Mesothelial cell of epicardium (in vitro differentiated cells): ENCODE measurements at regions not wholly inside any gene's neighbourhood (a gene's known extent, or its start where the extent isn't known, plus 50 kb on each side); places are given as distances from the start of the nearest gene placed in this dataset.

Experiments used
- DNase-seq, 2 experiments: peaks; one replicate each; pipeline ENCODE4 v3.0.0; 2021; ENCODE audit warnings: low spot score in 2 of 2; ENCODE audit not compliant: unreplicated experiment in 2 of 2
- H3K27ac Mint-ChIP-seq: 2 replicates; pipeline ENCODE4 v1.8.0; 2021; ENCODE audit warnings: mixed read lengths
- H3K27me3 Mint-ChIP-seq: 2 replicates; pipeline ENCODE4 v1.8.0; 2021; ENCODE audit warnings: low read depth, mixed read lengths
- H3K36me3 Mint-ChIP-seq: 2 replicates; pipeline ENCODE4 v1.8.0; 2021; ENCODE audit warnings: mixed read lengths
- H3K4me1 Mint-ChIP-seq: 2 replicates; pipeline ENCODE4 v1.8.0; 2021; ENCODE audit warnings: mixed read lengths
- H3K4me3 Mint-ChIP-seq: 2 replicates; pipeline ENCODE4 v1.8.0; 2021; ENCODE audit warnings: mild to moderate bottlenecking, moderate library complexity, mixed read lengths
- H3K9me3 Mint-ChIP-seq: 2 replicates; pipeline ENCODE4 v1.8.0; 2021; ENCODE audit warnings: mixed read lengths
- CTCF ChIP-seq: fragments of 200-600 bp; sonication (generic); IDR thresholded peaks from one replicate; pipeline ENCODE4 v1.5.0; 2021; ENCODE audit warnings: antibody characterized with exemption; ENCODE audit not compliant: unreplicated experiment

- no peaks in the 10 kb centered on the region for H3K36me3 Mint-ChIP-seq
- no peaks in the 10 kb centered on the region for H3K9me3 Mint-ChIP-seq
- no peak for TF ChIP-seq CTCF
- H3K27ac Mint-ChIP-seq = no peak overlapping the region
- H3K4me1 Mint-ChIP-seq = peaks cover 14% of the 10 kb centered on the region
- H3K27me3 Mint-ChIP-seq = no peaks in the 10 kb centered on the region
- H3K4me3 Mint-ChIP-seq = no peak overlapping the region
- no peak for DNase-seq
These were observed 161.3 kb upstream of the KIT start for GRCh38 chr4:54496412-54496811.

- Mint-ChIP-seq H3K9me3 (no peaks in the 10 kb centered on the region), H3K4me1 (peaks cover 14% of the 10 kb centered on the region), H3K4me3 (no peak overlapping the region), H3K27me3 (no peaks in the 10 kb centered on the region), H3K27ac (no peak overlapping the region), H3K36me3 (no peaks in the 10 kb centered on the region)
- no peak for TF ChIP-seq CTCF
- DNase-seq = no peak
These were observed 159.8 kb upstream of the KIT start for GRCh38 chr4:54497947-54498346.

- TF ChIP-seq CTCF = no peak
- no peak overlapping the region for H3K27ac Mint-ChIP-seq
- no peaks in the 10 kb centered on the region for H3K9me3 Mint-ChIP-seq
- no peak for DNase-seq
- H3K4me3 Mint-ChIP-seq = no peak overlapping the region
- H3K27me3 Mint-ChIP-seq = no peaks in the 10 kb centered on the region
- no peaks in the 10 kb centered on the region for H3K36me3 Mint-ChIP-seq
- peaks cover 14% of the 10 kb centered on the region for H3K4me1 Mint-ChIP-seq
These were observed 159.1 kb upstream of the KIT start for GRCh38 chr4:54498661-54499111.

- no peak for TF ChIP-seq CTCF
- no peak for DNase-seq
- Mint-ChIP-seq H3K9me3 (no peaks in the 10 kb centered on the region), H3K27me3 (no peaks in the 10 kb centered on the region), H3K4me3 (no peak overlapping the region), H3K36me3 (no peaks in the 10 kb centered on the region), H3K27ac (peak overlapping the region; percentile 5), H3K4me1 (peaks cover 14% of the 10 kb centered on the region)
These were observed 158.3 kb upstream of the KIT start for GRCh38 chr4:54499308-54500074.

- H3K27ac Mint-ChIP-seq = no peak overlapping the region
These were observed 152.4 kb upstream of the KIT start for GRCh38 chr4:54505362-54505761.

More at GRCh38 chr4:54505362-54505761, 152.4 kb upstream of the KIT start:
- Mint-ChIP-seq H3K27me3 (no peaks in the 10 kb centered on the region), H3K4me3 (no peak overlapping the region), H3K9me3 (peaks cover 5% of the 10 kb centered on the region), H3K4me1 (peaks cover 1% of the 10 kb centered on the region), H3K36me3 (no peaks in the 10 kb centered on the region)
- no peak for DNase-seq
- no peak for TF ChIP-seq CTCF
